ENCODE measurements at regions not wholly inside any gene's neighbourhood (a gene's known extent, or its start where the extent isn't known, plus 50 kb on each side); places are given as distances from the start of the nearest gene placed in this dataset.

- H3K36me3 ChIP-seq (replicated peaks in 1 of 2; ENCODE audit: control insufficient read depth in 1 of 2, insufficient read depth in 2 of 2, low read length in 2 of 2): no peaks in the 10 kb centered on the region
These were observed 509.2 kb upstream of the SLC35B3 start for GRCh38 chr6:8944548-8944947.

GRCh38 chr6:8943073-8943472 is 507.7 kb upstream of the SLC35B3 start:
- no peaks in the 10 kb centered on the region for H4K20me1 ChIP-seq (ENCODE audit: insufficient read depth, low read length)
- H3K27ac ChIP-seq (ENCODE audit: low read depth in 1 of 2, low read length in 2 of 2): no peak overlapping the region
- no peaks in the 10 kb centered on the region for H3K79me2 ChIP-seq (ENCODE audit: insufficient read depth, low read length)
- WGBS (ENCODE audit: insufficient coverage): 94% methylated on average over 3 of the region's 3 CpGs
- H3K4me1 ChIP-seq (ENCODE audit: control insufficient read depth in 1 of 2, insufficient read depth in 2 of 2, low read length in 2 of 2): no peaks in the 10 kb centered on the region
- H3K4me2 ChIP-seq (replicated peaks; ENCODE audit: extremely low read depth, low read length, poor library complexity, severe bottlenecking): no peak overlapping the region
- no peak for DNase-seq
- H3K9me3 ChIP-seq (replicated peaks in 1 of 2; ENCODE audit: control insufficient read depth in 1 of 2, insufficient read depth in 1 of 2, low read length in 2 of 2): no peaks in the 10 kb centered on the region
- intact Hi-C loops (cut with micrococcal nuclease): no loop called here
- no peak overlapping the region for H3K4me3 ChIP-seq (replicated peaks in 1 of 3; ENCODE audit: low read depth in 2 of 3, low read length in 3 of 3)
- Mint-ChIP-seq H3K4me3 (no peak overlapping the region), H3K36me3 (no peaks in the 10 kb centered on the region), H3K9me3 (peaks cover 0 to 2% (median 0%) of the 10 kb centered on the region in 7 donors), H3K27me3 (ENCODE audit: low read depth in 3 of 3) (peaks cover 0 to 1% (median 0%) of the 10 kb centered on the region in 3 donors), H3K27ac (no peak overlapping the region), H3K4me1 (no peaks in the 10 kb centered on the region)
- no peak overlapping the region for H2AFZ ChIP-seq (ENCODE audit: insufficient read depth, low read depth, low read length, poor library complexity, severe bottlenecking)
- TF ChIP-seq CTCF (IDR thresholded peaks at IDR 0.05): no peak
- no peaks in the 10 kb centered on the region for H3K36me3 ChIP-seq (replicated peaks in 1 of 2; ENCODE audit: control insufficient read depth in 1 of 2, insufficient read depth in 2 of 2, low read length in 2 of 2)
- no peak overlapping the region for H3K9ac ChIP-seq (ENCODE audit: insufficient read depth, low read length, poor library complexity, severe bottlenecking)
- H3K27me3 ChIP-seq (ENCODE audit: control insufficient read depth in 2 of 2, insufficient read depth in 2 of 2, low read length in 2 of 2): no peaks in the 10 kb centered on the region

More at GRCh38 chr6:8944548-8944947, 509.2 kb upstream of the SLC35B3 start:
- Histone ChIP-seq H4K20me1 (ENCODE audit: insufficient read depth, low read length) (no peaks in the 10 kb centered on the region), H3K9me3 (replicated peaks in 1 of 2; ENCODE audit: control insufficient read depth in 1 of 2, insufficient read depth in 1 of 2, low read length in 2 of 2) (no peaks in the 10 kb centered on the region), H3K27me3 (ENCODE audit: control insufficient read depth in 2 of 2, insufficient read depth in 2 of 2, low read length in 2 of 2) (no peaks in the 10 kb centered on the region), H3K9ac (ENCODE audit: insufficient read depth, low read length, poor library complexity, severe bottlenecking) (no peak overlapping the region), H2AFZ (ENCODE audit: insufficient read depth, low read depth, low read length, poor library complexity, severe bottlenecking) (no peak overlapping the region), H3K4me1 (ENCODE audit: control insufficient read depth in 1 of 2, insufficient read depth in 2 of 2, low read length in 2 of 2) (no peaks in the 10 kb centered on the region), H3K27ac (ENCODE audit: low read depth in 1 of 2, low read length in 2 of 2) (no peak overlapping the region), H3K4me3 (replicated peaks in 1 of 3; ENCODE audit: low read depth in 2 of 3, low read length in 3 of 3) (no peak overlapping the region), H3K4me2 (replicated peaks; ENCODE audit: extremely low read depth, low read length, poor library complexity, severe bottlenecking) (no peak overlapping the region), H3K79me2 (ENCODE audit: insufficient read depth, low read length) (no peaks in the 10 kb centered on the region)
- TF ChIP-seq CTCF (IDR thresholded peaks at IDR 0.05): no peak
- WGBS (ENCODE audit: insufficient coverage): 88% methylated on average over 2 of the region's 3 CpGs
- no peak overlapping the region for H3K27ac Mint-ChIP-seq
- H3K27me3 Mint-ChIP-seq (ENCODE audit: low read depth in 3 of 3): peaks cover 0 to 1% (median 0%) of the 10 kb centered on the region in 3 donors
- H3K4me1 Mint-ChIP-seq: no peaks in the 10 kb centered on the region
- no peaks in the 10 kb centered on the region for H3K36me3 Mint-ChIP-seq
- no peak overlapping the region for H3K4me3 Mint-ChIP-seq
- H3K9me3 Mint-ChIP-seq: peaks cover 0 to 2% (median 0%) of the 10 kb centered on the region in 7 donors
- intact Hi-C loops (cut with micrococcal nuclease): no loop called here
- no peak for DNase-seq
